Ovary (tissue), 3 donors: ENCODE measurements at regions not wholly inside any gene's neighbourhood (a gene's known extent, or its start where the extent isn't known, plus 50 kb on each side); places are given as distances from the start of the nearest gene placed in this dataset.

Experiments used
- EP300 ChIP-seq: sonication (generic); formaldehyde crosslinking; IDR thresholded peaks from one replicate; pipeline ENCODE4 v1.6.1; 2017; ENCODE audit warnings: antibody characterized with exemption
- POLR2A ChIP-seq: fragments of 450-650 bp; IDR thresholded peaks from one replicate; pipeline ENCODE4 v1.6.1; 2017; ENCODE audit warnings: antibody characterized with exemption, mild to moderate bottlenecking, moderate library complexity
- TF ChIP-seq, protein P1 (sequence below), 3 donors: fragments of 450-650 bp in 2 of 3; fragments of 200-600 bp in 1 of 3; IDR thresholded peaks; one replicate each; pipeline versions ENCODE4 v1.5.1 to v1.8.0; 2016 to 2022; ENCODE audit warnings: antibody characterized with exemption in 3 of 3, mild to moderate bottlenecking in 1 of 3
- donor health status: DM: no; HTN: no; CAD: no.

- TF ChIP-seq, protein P1, sequence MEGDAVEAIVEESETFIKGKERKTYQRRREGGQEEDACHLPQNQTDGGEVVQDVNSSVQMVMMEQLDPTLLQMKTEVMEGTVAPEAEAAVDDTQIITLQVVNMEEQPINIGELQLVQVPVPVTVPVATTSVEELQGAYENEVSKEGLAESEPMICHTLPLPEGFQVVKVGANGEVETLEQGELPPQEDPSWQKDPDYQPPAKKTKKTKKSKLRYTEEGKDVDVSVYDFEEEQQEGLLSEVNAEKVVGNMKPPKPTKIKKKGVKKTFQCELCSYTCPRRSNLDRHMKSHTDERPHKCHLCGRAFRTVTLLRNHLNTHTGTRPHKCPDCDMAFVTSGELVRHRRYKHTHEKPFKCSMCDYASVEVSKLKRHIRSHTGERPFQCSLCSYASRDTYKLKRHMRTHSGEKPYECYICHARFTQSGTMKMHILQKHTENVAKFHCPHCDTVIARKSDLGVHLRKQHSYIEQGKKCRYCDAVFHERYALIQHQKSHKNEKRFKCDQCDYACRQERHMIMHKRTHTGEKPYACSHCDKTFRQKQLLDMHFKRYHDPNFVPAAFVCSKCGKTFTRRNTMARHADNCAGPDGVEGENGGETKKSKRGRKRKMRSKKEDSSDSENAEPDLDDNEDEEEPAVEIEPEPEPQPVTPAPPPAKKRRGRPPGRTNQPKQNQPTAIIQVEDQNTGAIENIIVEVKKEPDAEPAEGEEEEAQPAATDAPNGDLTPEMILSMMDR (IDR thresholded peaks at IDR 0.05): no peak
- TF ChIP-seq POLR2A (no peak), EP300 (no peak)
These were observed 56.8 kb downstream of the GSC start for GRCh38 chr14:94713115-94713514.
